Upper lobe of left lung (tissue), 6 donors: ENCODE measurements at regions not wholly inside any gene's neighbourhood (a gene's known extent, or its start where the extent isn't known, plus 50 kb on each side); places are given as distances from the start of the nearest gene placed in this dataset.

Experiments
- ATAC-seq, 2 donors: fragments of 200-7000 bp; cut with Tn5 transposase; one replicate each; pipeline ENCODE4 v1.9.1; 2022; ENCODE audit warnings: mild to moderate bottlenecking in 2 of 2, moderate library complexity in 2 of 2; ENCODE audit not compliant: low FRiP score in 2 of 2
- DNase-seq, 2 donors: peaks; one replicate each; pipeline ENCODE4 v3.0.0-alpha.2; 2019 to 2020
- H3K27ac ChIP-seq, 4 donors: fragments of 200-600 bp; sonication (generic); one replicate each; pipeline ENCODE4 v1.5.1; 2016 to 2019
- H3K27me3 ChIP-seq, 4 donors: fragments of 200-600 bp; sonication (generic); one replicate each; pipeline ENCODE4 v1.5.1; 2017 to 2019
- H3K36me3 ChIP-seq, 4 donors: fragments of 200-600 bp; sonication (generic); one replicate each; pipeline ENCODE4 v1.5.1; 2016 to 2019
- H3K4me1 ChIP-seq, 4 donors: fragments of 200-600 bp; sonication (generic); one replicate each; pipeline ENCODE4 v1.5.1; 2018 to 2019
- H3K4me3 ChIP-seq, 4 donors: fragments of 200-600 bp; sonication (generic); one replicate each; pipeline ENCODE4 v1.5.1; 2017 to 2019; ENCODE audit warnings: mild to moderate bottlenecking in 2 of 4, moderate library complexity in 1 of 4
- H3K9me3 ChIP-seq, 4 donors: fragments of 200-600 bp; sonication (generic); one replicate each; pipeline ENCODE4 v1.5.1; 2018 to 2019
- EP300 ChIP-seq, 4 donors: sonication (generic); formaldehyde crosslinking; IDR thresholded peaks; one replicate each; pipeline ENCODE4 v1.5.1; 2017; ENCODE audit warnings: antibody characterized with exemption in 4 of 4, control low read depth in 2 of 4
- POLR2A ChIP-seq, 4 donors: fragments of 450-650 bp; IDR thresholded peaks; one replicate each; pipeline ENCODE4 v1.5.1; 2016 to 2017; ENCODE audit warnings: antibody characterized with exemption in 4 of 4, mild to moderate bottlenecking in 2 of 4
- POLR2AphosphoS5 ChIP-seq, 2 donors: sonication (generic); formaldehyde crosslinking; IDR thresholded peaks; one replicate each; pipeline ENCODE4 v1.5.1; 2017; ENCODE audit warnings: antibody characterized with exemption in 2 of 2
- WGBS, 2 donors: methylation state at CpG; one replicate each; pipeline ENCODE4 v1.1.5; 2017 to 2018; 5-methylcytosine and 5-hydroxymethylcytosine counted together
- TF ChIP-seq, protein P1 (sequence below), 6 experiments: fragments of 450-650 bp in 4 of 6; fragments of 200-600 bp in 2 of 6; sonication (generic) in 2 of 6; IDR thresholded peaks; one replicate each; pipeline ENCODE4 v1.5.1; 2016 to 2019; ENCODE audit warnings: antibody characterized with exemption in 6 of 6
- donor health status: DM: no; HTN: no; CAD: no; lungs with moderate emphysema.
- donor health status: DM: no; HTN: yes; CAD: no; lungs with severe emphysema.

DNA sequence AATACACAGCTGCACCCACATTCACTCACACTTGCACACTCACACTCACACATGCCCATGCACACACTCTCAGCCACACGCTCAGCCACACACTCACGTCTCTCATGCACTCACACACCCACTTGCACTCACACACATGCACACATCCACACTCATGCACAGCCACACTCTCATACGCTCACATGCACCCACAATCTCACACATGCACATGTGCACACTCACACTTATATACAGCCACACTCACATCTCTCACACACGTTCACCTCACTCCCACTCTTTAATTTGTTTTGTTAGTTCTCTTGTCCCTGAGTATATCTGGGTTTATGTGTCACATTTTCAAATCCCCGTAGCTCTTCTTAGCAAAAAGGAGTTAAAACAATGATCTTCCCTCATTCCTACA, 114.9 kb downstream of the LRATD1 start:
- 89 to 91% methylated on average over 5 of the region's 5 CpGs for WGBS, 2 donors
- no peak overlapping the region for H3K4me3 ChIP-seq
- no peaks in the 10 kb centered on the region for H3K36me3 ChIP-seq
- no peaks in the 10 kb centered on the region for H3K27me3 ChIP-seq
- H3K4me1 ChIP-seq, result no peaks in the 10 kb centered on the region
- DNase-seq (no peak), ATAC-seq (peak in 1 of 2 donors; percentile 13)
- no peaks in the 10 kb centered on the region for H3K9me3 ChIP-seq
- no peak for TF ChIP-seq EP300 (IDR thresholded peaks at IDR 0.05)
- no peak for TF ChIP-seq POLR2A (IDR thresholded peaks at IDR 0.05)
- TF ChIP-seq, protein P1, sequence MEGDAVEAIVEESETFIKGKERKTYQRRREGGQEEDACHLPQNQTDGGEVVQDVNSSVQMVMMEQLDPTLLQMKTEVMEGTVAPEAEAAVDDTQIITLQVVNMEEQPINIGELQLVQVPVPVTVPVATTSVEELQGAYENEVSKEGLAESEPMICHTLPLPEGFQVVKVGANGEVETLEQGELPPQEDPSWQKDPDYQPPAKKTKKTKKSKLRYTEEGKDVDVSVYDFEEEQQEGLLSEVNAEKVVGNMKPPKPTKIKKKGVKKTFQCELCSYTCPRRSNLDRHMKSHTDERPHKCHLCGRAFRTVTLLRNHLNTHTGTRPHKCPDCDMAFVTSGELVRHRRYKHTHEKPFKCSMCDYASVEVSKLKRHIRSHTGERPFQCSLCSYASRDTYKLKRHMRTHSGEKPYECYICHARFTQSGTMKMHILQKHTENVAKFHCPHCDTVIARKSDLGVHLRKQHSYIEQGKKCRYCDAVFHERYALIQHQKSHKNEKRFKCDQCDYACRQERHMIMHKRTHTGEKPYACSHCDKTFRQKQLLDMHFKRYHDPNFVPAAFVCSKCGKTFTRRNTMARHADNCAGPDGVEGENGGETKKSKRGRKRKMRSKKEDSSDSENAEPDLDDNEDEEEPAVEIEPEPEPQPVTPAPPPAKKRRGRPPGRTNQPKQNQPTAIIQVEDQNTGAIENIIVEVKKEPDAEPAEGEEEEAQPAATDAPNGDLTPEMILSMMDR (IDR thresholded peaks at IDR 0.05), result no peak
- TF ChIP-seq POLR2AphosphoS5 (IDR thresholded peaks at IDR 0.05), result no peak
- H3K27ac ChIP-seq, result no peak overlapping the region

DNA sequence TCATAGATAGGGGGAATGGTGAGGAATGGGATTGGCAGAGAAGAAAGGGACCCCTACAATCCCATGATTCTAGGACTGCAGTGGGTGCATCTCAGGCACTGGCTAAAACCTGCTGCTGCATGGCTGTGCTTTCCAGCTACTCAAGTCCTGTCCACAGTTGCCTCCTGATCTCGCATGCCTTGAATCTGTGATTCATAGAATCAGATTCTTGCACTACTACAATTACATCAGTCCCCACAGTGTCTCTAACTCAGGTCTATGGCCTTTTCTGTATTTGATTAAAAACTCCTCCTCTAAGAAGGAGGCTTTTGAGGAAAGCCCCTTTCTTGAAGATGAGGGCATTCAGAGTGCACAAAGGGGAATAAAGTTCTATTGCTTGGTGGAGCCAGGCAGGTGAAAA, 117.4 kb downstream of the LRATD1 start:
- Histone ChIP-seq H3K27ac (no peak overlapping the region), H3K4me3 (no peak overlapping the region), H3K27me3 (no peaks in the 10 kb centered on the region), H3K4me1 (no peaks in the 10 kb centered on the region), H3K36me3 (no peaks in the 10 kb centered on the region), H3K9me3 (no peaks in the 10 kb centered on the region)
- 85 to 100% methylated on average over 1 of the region's 1 CpG for WGBS, 2 donors
- ATAC-seq (no peak), DNase-seq (no peak)
- TF ChIP-seq POLR2A (IDR thresholded peaks at IDR 0.05), result no peak
- no peak for TF ChIP-seq POLR2AphosphoS5 (IDR thresholded peaks at IDR 0.05)
- TF ChIP-seq EP300 (IDR thresholded peaks at IDR 0.05), result no peak
- TF ChIP-seq, protein P1 (IDR thresholded peaks at IDR 0.05), result no peak

DNA sequence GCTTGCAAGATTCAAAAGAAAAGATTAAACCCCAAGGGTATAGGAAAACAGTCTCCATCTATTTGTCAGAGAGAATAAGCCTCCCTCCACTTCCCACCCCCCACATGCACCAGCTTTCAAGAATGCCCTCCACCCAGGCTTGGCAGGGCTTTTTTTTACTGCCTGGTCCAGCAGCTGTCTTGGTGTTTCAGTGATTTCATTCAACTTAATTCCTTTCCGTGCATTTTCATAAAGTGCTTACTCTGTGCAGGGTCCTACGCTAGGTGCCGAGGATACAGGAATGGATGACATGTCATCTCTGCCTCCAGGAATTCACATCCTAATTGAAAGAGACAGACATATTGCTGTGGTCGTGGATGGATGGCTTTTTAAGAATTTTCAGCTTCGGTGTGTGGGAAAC, 117.9 kb downstream of the LRATD1 start:
- WGBS, 2 donors, result 84% methylated on average over 5 of the region's 5 CpGs
- H3K9me3 ChIP-seq, result no peaks in the 10 kb centered on the region
- H3K36me3 ChIP-seq, result no peaks in the 10 kb centered on the region
- no peaks in the 10 kb centered on the region for H3K4me1 ChIP-seq
- H3K4me3 ChIP-seq, result no peak overlapping the region
- H3K27me3 ChIP-seq, result no peaks in the 10 kb centered on the region
- no peak overlapping the region for H3K27ac ChIP-seq
- no peak for TF ChIP-seq POLR2AphosphoS5 (IDR thresholded peaks at IDR 0.05)
- no peak for TF ChIP-seq POLR2A (IDR thresholded peaks at IDR 0.05)
- TF ChIP-seq, protein P1 (IDR thresholded peaks at IDR 0.05), result no peak
- TF ChIP-seq EP300 (IDR thresholded peaks at IDR 0.05), result no peak
- ATAC-seq, result no peak
- no peak for DNase-seq

DNA sequence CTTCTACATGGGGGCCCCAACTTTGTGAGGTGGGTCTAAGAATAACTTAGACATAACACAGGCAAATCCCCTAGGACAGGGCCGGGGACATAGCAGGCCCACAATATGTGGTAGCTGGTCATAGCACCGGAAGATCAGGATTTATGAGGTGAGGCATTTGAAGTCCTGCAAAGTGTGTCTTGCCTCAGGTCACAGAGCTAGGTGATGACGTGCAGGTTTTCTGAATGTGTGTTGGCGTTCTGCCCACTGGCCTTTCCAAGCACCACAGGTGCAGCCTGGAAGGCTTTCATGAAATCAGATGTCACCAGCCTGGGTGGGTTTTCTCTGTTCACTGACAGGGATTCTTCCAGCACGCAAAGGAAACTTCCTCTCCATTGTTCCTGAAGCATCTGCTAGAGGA, 119.1 kb downstream of the LRATD1 start:
- Histone ChIP-seq H3K9me3 (no peaks in the 10 kb centered on the region), H3K27me3 (no peaks in the 10 kb centered on the region), H3K27ac (no peak overlapping the region), H3K4me3 (no peak overlapping the region), H3K4me1 (no peaks in the 10 kb centered on the region), H3K36me3 (no peaks in the 10 kb centered on the region)
- TF ChIP-seq POLR2AphosphoS5 (IDR thresholded peaks at IDR 0.05), result no peak
- DNase-seq (no peak), ATAC-seq (no peak)
- 60 to 82% methylated on average over 3 to 5 of the region's 5 CpGs for WGBS, 2 donors

DNA sequence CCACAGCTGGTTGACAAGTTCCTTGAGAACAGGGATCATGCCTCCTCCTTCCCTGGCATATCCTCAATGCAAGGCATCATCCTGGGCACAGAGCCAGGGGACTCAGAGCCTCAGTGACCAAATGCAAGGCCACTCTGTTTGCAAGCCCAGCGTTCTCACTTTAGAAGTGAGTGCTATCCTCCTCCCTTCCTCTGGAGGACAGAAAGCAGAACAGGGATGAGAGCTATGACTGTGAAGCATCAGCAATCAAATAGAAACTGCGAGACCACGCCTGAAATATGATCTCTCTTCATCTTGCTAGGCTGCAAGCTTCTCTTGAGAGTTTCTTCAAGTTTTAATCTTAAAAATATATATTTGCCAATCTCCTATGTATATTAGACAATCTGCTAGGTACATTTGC, 119.8 kb downstream of the LRATD1 start:
- DNase-seq (no peak), ATAC-seq (no peak)
- Histone ChIP-seq H3K36me3 (no peaks in the 10 kb centered on the region), H3K9me3 (no peaks in the 10 kb centered on the region), H3K4me3 (no peak overlapping the region), H3K4me1 (no peaks in the 10 kb centered on the region), H3K27ac (no peak overlapping the region), H3K27me3 (no peaks in the 10 kb centered on the region)
- TF ChIP-seq EP300 (IDR thresholded peaks at IDR 0.05) (no peak), POLR2A (IDR thresholded peaks at IDR 0.05) (no peak), POLR2AphosphoS5 (IDR thresholded peaks at IDR 0.05) (no peak)
- TF ChIP-seq, protein P1 (IDR thresholded peaks at IDR 0.05), result no peak
- 71 to 73% methylated on average over 3 of the region's 3 CpGs for WGBS, 2 donors
